ENCODE measurements at regions not wholly inside any gene's neighbourhood (a gene's known extent, or its start where the extent isn't known, plus 50 kb on each side); places are given as distances from the start of the nearest gene placed in this dataset.

- no peak for TF ChIP-seq POLR2AphosphoS5 (IDR thresholded peaks at IDR 0.05; ENCODE audit: control insufficient read depth, insufficient read depth, low read depth, low read length)
- no peak for TF ChIP-seq SIN3A (IDR thresholded peaks at IDR 0.05; ENCODE audit: borderline replicate concordance in 2 of 2, control insufficient read depth in 1 of 2, low read depth in 2 of 2, low read length in 2 of 2)
- TF ChIP-seq ESRRA (IDR thresholded peaks at IDR 0.05; ENCODE audit: borderline replicate concordance, low read depth), result no peak
- TF ChIP-seq NFYB (IDR thresholded peaks at IDR 0.05; ENCODE audit: extremely low read depth, insufficient read length), result no peak
- no peak for TF ChIP-seq KAT2B (IDR thresholded peaks at IDR 0.05; ENCODE audit: low read depth, low read length)
- no peak for TF ChIP-seq HMGXB4 (CRISPR knock-in tag; IDR thresholded peaks at IDR 0.05)
- TF ChIP-seq E2F6 (IDR thresholded peaks at IDR 0.05; ENCODE audit: borderline replicate concordance in 1 of 2, extremely low read depth in 1 of 2, insufficient read depth in 1 of 2, insufficient read length in 1 of 2, low read depth in 1 of 2, low read length in 1 of 2, poor library complexity in 1 of 2, severe bottlenecking in 1 of 2), result no peak
These were observed 187.6 kb upstream of the NECTIN1 start for GRCh38 chr11:119916568-119916967.

Data from K562 (cell line).